HTR-8/SVneo (cell line): ENCODE measurements at regions not wholly inside any gene's neighbourhood (a gene's known extent, or its start where the extent isn't known, plus 50 kb on each side); places are given as distances from the start of the nearest gene placed in this dataset.
"Not testable (repeated sequence)": the region's sequence is repeated elsewhere in the genome, so short reads cannot be mapped to it uniquely, and the experiment has no call there.

Experiments used
- DNase-seq: peaks from one replicate; pipeline ENCODE4 v3.0.0; 2011; ENCODE audit warnings: low spot score, mixed read lengths; ENCODE audit not compliant: insufficient read length
- FAIRE-seq: peaks from 2 replicates; lab custom pipeline; 2011; peaks lifted over from hg19 to GRCh38; lab: Jason Lieb, UNC

DNA sequence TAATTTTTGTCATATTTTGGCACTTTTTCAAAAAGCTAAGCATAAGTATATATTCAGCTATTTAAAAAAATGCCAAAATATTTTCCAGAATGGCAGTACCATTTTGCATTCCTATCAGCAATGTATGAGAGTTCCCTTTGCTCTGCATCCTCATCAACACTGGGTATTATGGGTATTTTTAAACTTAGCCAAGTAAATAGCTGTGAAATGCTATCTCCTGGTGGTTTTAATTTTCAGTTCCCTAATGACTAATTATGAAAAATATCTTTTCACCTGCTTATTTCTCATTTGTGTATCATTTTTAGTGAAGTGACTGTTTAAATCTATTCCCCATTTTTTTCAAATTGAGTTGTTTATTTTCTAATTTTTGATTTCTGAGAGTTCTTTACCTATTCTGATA is 199.7 kb upstream of the NECTIN3 start:
- DNase-seq (no peak), FAIRE-seq (no peak)

GRCh38 chr3:110878692-110879091 is 192.9 kb upstream of the NECTIN3 start:
- FAIRE-seq (no peak), DNase-seq (no peak)

DNA sequence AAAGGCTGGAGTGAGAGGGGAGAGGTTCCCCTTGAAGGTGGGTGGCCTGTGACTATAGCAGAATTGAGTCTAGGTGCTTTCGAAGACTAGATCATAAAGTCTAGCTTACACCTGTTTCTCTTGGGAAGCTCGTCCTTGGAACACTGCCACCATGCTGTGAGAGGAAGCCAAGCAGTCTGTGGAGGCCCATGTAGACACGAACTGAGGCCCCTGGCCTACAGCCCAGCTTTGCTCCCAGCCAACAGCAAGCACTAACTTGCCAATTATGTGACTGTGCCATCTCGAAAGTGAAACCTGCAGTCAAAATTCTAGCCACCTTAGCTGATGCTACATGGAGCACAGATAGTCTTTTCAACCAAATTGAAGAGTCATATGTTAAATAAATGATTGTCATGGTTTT is 190.5 kb upstream of the NECTIN3 start:
- FAIRE-seq (peak; percentile 65), DNase-seq (peak; percentile 8)

DNA sequence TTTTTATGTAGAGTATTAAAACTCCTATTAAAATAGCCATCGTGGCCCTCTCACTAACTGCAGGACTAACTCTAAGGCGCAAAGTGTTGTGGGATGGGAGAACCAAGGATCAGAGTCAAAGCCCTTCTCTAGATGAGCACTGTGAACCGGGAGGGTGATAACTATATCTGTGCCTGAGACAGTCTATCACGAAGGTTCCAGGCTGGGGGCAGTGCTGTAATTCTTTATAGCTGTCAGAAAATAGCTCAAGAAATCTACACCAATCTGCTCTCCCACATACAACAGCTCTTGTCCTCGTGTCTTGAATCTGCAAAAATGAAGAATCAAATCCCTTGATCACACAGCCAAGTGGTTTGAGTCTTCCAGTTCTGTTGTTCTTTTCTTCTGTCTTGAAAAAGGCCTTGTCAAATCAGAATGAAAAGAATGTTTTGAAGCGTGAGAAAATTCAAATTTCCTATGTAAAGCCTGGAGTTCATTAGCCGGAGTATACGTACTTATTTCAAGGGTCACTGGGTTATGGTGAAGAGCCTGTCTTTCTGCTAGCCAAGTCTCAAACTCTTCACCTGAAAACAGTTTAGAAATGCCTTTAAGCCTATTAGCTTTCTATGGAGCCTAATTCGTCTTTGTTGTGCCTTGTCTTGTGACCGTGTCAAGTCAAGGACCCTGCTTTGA is 185.3 kb upstream of the NECTIN3 start:
- no peak for DNase-seq
- no peak for FAIRE-seq

GRCh38 chr3:110887176-110887575 is 184.4 kb upstream of the NECTIN3 start:
- FAIRE-seq (no peak), DNase-seq (no peak)

DNA sequence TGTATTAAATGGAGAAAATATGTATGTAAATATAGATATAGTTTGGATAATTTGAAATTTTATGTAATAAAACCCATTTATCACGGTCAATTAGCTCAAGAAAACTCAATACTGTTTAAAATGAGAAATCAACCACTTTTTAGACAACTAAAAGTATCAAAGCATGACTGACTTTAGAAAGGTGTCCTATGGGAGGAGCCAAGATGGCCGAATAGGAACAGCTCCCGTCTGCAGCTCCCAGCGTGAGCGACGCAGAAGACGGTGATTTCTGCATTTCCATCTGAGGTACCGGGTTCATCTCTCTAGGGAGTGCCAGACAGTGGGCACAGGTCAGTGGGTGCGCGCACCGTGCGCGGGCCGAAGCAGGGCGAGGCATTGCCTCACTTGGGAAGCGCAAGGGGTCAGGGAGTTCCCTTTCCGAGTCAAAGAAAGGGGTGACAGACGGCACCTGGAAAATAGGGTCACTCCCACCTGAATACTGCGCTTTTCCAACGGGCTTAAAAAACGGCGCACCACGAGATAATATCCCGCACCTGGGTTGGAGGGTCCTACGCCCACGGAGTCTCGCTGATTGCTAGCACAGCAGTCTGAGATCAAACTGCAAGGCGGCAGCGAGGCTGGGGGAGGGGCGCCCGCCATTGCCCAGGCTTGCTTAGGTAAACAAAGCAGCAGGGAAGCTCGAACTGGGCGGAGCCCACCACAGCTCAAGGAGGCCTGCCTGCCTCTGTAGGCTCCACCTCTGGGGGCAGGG is 182.8 kb upstream of the NECTIN3 start:
- not testable (repeated sequence) for FAIRE-seq, DNase-seq

- FAIRE-seq, DNase-seq: not testable (repeated sequence)
Observed at GRCh38 chr3:110889376-110889699, 182.3 kb upstream of the NECTIN3 start.

DNA sequence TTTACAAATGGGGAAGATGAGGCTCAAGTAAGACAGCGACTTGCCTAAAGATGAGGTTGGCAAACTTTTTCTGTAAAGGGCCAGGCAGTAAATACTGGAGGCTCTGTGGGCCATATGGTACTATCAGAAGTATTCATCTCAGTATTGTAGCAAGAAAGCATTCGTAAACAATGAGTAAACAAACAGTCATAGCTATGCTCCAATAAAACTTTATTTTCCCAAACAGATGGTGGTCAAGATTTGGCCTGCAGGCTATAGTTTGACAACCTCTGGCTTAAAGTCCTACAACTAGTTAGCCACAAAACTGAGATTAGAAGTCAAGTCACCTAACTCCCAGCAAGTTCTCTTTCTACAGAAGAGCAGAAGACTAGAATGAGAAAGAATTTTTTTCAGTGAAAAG is 177.0 kb upstream of the NECTIN3 start:
- no peak for DNase-seq
- no peak for FAIRE-seq

- no peak for DNase-seq
- FAIRE-seq, result no peak
Observed at GRCh38 chr3:110895054-110895453, 176.6 kb upstream of the NECTIN3 start.

GRCh38 chr3:110897046-110897445 is 174.6 kb upstream of the NECTIN3 start:
- peak; percentile 40 for FAIRE-seq
- no peak for DNase-seq

DNA sequence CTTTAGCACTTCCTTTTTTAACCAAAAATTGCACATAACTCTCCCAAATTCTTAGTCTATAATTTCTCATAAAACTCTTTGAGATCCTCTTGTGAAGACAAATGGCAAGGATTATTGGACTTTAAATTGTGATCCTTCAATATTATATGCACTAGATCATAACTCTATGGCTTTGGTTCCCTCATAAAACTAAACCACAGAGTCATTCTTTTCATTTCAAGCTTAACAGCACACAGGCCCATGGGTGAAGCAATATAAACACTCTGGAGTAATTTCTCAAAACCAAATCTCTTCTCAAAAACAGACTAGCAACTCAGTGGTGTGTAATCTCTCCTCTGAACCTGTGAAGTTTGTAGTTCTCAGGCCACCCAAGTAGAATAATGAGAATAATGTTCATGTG is 171.0 kb upstream of the NECTIN3 start:
- DNase-seq, result peak; percentile 15

GRCh38 chr3:110901536-110901935 is 170.1 kb upstream of the NECTIN3 start:
- FAIRE-seq, result no peak

More for the DNA sequence above, 171.0 kb upstream of the NECTIN3 start:
- FAIRE-seq, result no peak

GRCh38 chr3:110902453-110903085 is 169.0 kb upstream of the NECTIN3 start:
- no peak for FAIRE-seq

More at GRCh38 chr3:110901536-110901935, 170.1 kb upstream of the NECTIN3 start:
- DNase-seq, result no peak

DNA sequence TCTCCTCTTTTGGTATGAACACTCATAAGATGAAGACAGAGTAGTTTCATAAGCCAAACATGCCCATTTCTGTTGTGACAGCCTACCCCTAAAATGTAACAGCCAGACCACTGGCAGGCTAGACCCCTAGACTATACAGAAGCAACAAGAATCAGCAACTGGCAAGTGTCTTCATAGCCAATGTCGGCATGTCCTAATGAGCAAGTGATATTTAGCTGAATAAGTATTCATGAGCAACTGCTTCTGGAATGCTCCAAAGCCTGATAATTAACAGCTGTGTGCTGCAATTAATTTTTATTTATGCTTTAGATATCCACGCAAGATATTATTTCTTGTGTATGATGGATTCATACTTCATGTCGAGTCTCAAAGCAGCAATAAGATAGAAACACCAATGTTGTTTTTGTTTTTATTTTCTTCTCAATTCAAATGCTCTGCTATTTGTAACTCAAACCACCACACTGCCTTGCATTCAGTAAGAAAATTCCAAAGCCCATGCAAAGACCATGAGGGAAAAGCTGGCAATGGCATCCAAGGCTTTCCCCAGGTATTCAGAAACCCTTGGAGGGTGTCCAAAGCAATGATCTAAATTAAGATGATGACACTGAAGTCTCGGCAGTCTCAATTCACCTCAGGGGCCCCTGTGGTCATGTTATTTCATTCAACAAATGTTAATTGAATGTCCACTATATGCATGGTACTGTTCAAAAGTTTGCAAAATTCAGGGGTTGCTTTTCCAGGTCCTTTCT is 167.7 kb upstream of the NECTIN3 start:
- no peak for FAIRE-seq

More at GRCh38 chr3:110902453-110903085, 169.0 kb upstream of the NECTIN3 start:
- no peak for DNase-seq

GRCh38 chr3:110904520-110904890 is 167.1 kb upstream of the NECTIN3 start:
- no peak for DNase-seq
- FAIRE-seq, result no peak

More for the DNA sequence above, 167.7 kb upstream of the NECTIN3 start:
- no peak for DNase-seq

DNA sequence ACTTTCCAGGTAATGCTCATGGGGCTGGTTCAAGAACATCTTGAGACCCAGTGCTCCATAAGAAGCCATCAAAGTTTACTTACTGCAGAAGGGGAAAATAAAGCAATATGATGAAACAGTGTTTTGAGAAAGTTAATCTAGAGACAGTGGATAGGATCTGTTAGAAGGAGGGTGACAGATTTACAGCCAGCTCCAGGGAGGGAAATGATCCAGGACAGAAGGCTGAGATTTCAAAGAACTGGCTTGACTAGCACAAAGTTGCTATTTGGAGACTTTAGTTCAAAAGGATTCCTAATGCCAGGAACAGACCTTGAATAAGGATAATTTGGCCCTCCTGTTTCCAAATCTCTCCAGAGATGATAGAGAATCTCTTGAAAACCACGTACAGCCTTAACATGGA is 166.5 kb upstream of the NECTIN3 start:
- DNase-seq (no peak), FAIRE-seq (no peak)

DNA sequence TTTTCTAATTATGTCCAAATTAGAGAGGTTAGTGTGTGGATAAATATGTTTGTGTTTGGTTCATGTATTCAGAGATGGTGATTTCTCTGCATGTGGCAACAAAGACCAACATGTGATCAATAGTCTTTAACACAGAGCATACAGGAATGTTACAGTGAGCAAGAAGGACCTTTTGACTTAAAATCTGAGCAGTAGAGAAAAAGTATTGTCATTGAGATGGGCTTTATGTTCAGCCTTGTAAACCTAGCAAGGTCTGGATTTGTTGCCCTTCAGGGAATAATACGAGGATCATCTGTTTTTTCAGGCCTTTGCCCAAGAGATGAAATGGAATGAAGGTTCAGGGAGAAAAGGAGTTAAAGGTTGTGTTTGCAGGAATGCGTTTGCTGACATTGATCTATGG is 161.8 kb upstream of the NECTIN3 start:
- no peak for FAIRE-seq
- DNase-seq, result no peak

GRCh38 chr3:110910346-110910955 is 161.2 kb upstream of the NECTIN3 start:
- DNase-seq, result no peak
- no peak for FAIRE-seq

- DNase-seq (no peak), FAIRE-seq (no peak)
Observed at GRCh38 chr3:110918963-110919362, 152.7 kb upstream of the NECTIN3 start.

GRCh38 chr3:110925798-110926197 is 145.8 kb upstream of the NECTIN3 start:
- DNase-seq, result no peak
- no peak for FAIRE-seq
